GM19240 (cell line): ENCODE measurements at regions not wholly inside any gene's neighbourhood (a gene's known extent, or its start where the extent isn't known, plus 50 kb on each side); places are given as distances from the start of the nearest gene placed in this dataset.

Source experiments
- DNase-seq: peaks from one replicate; pipeline ENCODE4 v3.0.0; 2011; ENCODE audit warnings: low spot score; ENCODE audit not compliant: insufficient read length

- no peak for DNase-seq
Observed at GRCh38 chr22:27671413-27671935, 130.1 kb downstream of the MN1 start.

DNA sequence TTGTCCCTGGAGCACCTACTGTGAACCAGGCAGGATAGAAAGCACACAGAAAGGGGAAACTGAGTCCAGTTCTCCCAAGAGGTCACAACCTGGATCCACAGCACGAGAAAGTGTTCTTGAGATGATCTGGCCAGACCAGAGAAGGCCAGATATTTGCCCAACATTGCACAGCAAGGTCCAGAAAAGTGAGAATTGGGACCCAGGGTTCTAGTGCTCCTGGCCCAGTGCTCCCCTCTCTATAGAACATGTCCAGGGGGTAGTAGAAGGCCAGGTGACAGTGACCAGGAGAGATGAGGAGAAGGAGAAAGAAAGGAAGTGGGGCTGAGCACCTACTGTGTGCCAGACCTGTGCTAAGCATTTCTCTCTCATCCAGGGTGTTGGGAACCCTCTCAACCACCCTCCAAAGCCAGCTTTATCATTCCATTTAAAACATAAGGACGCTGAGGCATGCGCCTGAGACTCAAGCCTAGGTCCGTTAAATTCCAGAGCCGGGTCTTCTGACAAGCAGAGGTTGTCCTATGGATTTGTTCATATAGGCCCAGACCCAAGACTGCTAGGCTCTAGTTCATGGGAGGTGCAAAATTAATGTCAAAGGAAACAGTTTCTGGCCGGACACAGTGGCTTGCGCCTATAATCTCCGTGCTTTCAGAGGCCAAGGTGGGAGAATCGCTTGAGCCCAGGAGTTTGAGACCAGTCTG lies 128.7 kb downstream of the MN1 start:
- no peak for DNase-seq

DNA sequence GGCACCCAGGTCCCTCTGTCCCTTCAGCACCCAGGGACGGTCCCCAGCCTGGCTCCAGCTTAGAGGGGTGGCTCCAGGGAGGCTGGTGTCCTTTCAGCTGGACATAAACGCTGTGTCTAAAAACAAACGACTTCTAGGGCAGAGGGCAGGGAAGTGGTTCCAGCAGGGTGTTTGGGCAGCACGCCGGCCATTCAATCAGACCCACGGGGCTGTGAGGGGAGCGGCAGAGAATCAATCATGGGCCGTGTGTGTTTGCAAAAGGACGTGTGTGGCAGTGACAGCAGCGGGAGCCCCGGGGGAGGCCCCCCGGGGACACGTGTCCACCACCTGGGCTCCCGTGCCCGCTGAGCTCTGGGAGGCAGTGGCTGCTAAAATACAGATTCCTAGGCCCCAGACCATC lies 127.7 kb downstream of the MN1 start:
- DNase-seq, result no peak

DNA sequence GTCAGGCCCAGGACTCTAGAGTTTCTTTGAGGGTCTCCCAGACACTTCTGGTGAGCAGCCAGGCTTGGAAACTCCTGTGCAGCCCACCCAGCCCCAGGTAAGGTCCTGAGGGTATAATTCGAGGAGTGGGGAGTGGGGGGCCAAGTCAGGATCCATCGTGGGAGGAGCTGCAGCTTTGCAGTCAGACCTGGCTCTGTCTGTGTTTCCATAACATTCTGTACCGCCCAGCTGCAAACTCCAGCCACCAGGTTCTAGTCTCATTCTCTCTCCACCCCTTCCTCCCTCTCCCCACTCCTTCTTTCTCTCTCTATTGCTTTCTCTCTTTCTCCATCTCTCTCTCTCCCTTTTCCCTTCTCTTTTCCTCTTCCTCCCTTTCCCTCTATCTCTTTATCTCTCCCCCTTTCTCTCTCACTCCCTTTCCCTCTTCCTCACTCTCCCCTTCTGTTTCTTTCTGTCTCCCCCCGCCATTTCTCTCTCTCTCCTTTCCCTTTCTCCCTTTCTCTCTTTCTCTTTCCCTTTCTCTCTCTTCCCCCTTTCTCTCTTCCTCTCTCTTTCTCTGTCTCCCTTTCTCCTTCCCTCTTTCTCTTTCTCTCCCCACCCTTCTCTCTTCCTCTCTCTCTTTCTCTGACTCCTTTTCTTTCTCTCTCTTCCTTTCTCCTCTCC lies 127.2 kb downstream of the MN1 start:
- DNase-seq, result no peak

DNA sequence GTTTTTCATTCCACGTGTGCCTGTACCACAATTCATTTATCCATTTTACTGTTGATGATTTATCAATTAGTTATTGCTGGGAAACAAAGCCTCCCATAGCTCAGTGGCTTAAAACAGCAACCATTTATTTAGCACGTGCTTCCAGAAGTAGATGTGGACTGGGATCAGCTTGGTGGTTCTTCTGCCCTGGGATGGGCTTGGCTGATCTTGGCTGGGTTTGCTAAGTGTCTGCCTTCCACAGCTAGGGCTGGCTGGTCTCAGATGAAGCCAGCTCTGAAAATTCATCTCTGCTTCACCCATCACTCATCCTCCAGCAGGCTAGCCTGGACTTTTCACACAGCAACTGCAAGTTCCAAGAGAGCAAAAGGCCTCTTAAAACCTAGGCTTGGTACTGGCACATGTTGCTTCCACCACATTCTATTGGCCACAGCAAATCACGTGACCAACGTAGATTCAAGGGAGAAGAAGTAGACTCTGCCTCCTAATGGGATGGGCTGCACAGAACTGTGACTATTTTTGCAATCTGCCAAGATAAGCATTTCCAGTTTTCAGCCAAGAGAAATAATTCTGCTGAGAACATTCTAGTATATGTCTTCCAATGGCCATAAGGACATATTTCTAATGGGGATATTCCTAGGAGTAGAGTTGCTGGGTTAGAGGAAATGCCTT lies 124.9 kb downstream of the MN1 start:
- DNase-seq, result no peak

DNA sequence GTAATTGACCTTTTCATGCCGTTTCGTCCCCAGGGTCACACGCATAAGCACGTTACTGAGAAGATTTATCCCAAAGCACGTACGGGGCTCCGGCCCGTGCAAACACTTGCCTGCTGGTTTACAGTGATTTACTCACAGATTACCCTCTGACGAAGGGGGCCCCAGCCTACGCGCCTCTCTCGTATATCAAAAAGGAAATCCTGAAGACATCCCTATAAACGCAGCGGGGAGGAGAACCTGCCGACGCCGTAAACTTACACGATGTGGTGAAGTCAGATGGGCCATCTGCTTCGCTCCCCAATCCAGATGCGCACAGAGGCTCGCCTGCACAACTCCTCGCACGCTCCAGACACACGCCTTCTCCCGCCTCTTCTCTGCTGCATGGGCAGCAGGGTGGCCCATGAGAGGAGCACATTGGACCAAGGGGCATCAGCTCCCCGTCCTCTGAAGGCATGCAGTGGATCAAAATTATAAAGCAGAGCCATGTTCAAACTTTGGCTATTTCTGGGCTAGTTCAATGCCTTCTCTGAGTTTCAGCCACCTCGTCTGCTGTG lies 123.6 kb downstream of the MN1 start:
- DNase-seq, result no peak

DNA sequence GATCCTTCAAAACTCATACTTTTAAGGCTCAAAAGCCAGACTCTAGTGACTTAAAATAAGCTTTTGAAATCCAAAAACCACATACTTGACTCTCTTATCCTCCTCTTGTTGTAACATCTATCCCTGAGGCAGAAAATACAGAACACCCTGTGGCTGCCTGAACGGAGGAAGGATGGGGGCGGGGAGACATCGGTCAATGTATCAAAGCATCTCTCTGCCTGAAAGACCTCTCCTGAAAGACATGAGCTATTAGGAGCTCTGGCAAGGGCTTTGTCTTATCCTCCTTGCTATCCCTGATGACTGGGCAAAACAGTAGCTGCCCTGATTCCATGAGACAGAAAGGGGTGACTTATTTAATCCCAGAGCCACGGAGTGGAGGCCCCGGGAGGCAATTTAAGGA lies 122.4 kb downstream of the MN1 start:
- no peak for DNase-seq

DNA sequence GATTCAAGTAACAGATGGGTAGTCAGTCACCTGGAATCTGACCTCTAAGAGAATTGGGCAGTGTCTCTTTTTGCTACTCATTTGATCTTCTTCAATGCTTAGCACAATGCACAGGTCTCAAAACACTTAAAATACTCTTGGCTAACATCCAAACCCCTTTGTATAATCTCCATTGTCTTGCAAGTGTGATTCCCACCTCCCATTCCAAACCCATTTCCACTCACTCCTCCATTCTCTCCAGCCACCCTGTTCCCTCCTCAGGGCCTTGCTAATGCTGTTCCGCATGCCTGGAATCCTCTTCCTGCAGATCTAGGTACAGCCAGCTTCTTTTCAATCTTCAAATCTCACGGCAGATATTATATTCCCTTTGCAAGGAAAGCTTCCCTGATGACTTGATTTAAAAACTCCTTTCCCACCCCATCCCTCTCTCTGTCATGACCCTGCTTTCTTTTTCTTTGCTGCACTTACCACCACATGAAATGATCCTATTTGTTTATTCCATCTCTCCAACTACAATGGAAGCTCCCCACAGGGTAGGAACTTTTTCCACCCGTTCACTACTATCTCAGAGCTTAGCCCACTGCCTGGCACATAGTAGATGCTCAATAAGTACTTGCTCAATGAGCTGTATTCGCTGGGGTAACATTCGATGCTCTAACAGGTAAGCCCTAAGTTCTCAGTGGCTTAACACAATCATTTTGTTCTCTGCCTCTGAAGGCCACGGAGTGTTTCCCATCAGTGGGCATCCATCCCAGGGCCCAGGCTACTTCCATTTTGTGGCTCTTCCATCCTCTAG lies 121.7 kb downstream of the MN1 start:
- DNase-seq, result no peak

DNA sequence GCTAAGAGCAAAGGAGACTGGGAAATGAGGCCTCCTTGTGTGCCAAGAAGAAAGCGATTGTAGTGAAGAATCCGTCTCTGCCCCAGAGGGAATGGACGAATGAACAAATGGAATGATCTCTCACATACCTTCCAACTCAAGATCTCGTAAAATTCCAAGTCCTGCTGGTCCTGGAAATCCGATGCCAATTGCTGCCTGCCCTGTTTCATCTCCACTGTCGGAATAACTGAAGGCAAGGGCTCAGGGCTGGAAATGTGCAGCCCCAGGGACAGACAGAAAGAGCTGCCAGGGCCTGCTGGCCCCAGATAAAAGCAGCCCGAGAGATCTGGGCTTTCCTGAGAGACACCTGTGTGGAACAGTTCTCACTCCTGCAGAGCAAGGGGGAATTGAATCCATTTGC lies 120.9 kb downstream of the MN1 start:
- no peak for DNase-seq

DNA sequence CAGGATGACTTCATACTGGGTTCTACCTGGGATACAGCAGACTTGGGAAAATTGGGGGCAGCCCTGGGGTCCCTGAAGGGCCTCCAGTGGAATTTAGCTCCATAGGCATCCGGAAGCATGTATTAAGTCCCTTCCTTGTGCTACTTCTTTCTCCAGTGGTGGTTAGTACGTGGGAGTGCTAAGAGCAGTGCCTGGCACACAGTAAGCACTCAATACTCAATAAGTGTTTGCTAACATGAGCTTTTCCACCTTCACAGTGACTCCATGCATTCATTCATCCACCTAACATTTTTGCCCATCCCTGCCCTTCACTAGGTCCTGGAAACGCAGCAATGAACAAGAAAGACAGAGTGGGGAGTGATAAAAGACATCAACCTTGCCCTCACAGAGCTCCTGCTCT lies 120.5 kb downstream of the MN1 start:
- DNase-seq, result no peak

DNA sequence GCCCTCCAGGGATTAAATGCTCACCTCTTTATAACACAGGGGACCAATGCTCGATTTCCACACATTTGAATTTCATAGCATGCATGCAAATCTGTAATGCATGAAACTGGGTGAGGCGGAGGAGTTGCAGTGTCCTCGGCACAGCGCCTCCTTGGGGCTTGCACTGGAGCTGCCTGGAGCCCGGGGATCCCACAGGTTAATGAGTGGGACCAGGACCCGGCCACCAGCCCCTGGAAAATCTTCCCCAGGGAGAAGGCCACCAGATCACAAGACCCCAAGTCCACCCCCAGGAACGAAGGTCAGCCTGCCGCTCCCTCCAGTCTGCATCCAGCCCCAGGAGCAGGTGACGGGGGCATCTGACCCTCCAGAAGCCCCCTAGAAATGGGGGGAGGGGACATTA lies 119.1 kb downstream of the MN1 start:
- no peak for DNase-seq

DNA sequence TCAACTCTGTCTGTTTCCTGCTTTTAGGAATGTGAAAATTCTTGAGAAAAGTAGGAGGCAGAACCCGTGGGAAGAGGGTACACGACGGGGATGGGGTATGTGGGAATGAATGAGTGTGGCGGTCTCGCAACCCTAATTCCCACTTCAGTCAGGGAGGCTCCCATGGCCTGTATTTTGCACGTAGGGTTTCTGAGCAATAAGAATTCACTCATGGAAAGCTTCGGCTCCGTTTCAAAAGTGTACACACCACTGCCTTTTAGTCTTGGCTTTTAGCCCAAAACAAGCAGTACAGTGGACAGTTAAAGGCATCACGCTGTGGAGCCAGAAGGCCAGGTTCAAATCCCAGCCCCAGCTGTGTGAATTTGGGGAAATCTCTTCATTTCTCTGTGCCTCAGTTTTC lies 116.7 kb downstream of the MN1 start:
- no peak for DNase-seq

DNA sequence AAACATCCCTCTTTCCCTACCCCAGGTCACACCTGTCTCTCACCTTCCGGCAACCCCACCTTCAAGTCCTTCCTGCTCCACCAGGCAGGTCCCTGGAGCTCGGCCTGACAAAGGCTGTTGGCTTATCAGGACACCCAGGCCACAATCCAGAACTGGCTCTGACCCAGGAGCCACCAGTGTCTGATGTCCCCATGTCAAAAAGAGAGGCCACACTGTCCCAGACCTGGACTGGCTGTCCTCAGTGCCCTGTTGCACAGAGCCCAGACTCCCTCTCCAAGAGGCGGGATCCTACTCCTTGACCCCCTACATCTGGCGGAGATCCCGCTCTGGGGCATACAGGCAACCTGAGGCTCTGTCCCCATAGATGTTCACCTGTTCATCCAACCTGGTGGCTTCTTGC lies 116.0 kb downstream of the MN1 start:
- no peak for DNase-seq

GRCh38 chr22:27685970-27686369 lies 115.6 kb downstream of the MN1 start:
- no peak for DNase-seq

DNA sequence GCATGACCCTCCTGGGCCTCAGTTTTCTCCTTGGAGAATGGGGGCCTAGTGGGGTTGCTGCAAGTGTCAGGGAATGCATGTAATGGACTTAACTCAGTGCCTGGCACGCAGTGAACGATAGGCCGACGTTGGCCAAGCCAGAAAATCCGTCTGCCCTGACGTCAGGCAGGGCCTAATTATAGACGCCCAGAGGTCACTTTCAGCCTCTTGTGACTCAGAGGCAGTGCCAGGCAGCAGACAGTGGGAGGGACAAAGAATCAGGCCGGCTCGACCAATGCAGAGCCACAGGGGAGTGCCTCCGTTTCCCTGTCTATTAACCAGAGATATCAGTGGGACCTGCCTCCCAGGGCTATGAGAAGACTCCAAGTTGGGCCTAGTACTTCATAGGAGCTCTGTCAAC lies 115.0 kb downstream of the MN1 start:
- no peak for DNase-seq

DNA sequence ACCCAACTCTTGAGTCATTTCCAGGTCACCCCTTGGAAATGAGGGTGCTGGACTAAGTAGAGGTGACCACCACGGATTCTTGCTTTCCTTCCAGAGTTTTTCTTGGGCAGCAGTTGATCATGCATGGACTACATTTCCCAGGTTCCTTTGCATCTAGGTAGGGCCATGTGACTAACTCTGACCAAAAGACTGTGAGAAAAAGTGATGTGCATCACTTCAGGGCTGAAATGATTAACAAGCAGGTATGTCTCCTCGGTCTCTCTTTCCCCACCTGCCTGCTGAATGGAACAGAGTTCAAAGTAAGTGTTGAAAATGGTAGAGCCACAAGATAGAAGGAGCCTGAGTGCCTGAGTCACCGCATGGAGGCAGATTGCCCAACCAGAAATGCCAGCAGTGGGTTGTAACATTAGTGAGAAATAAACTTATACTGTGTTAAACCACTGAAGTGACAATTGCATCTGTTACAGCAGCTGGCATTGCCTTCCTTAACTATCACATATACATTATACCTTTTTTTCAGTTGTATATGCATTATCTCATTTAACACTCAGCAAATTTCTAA lies 113.5 kb downstream of the MN1 start:
- DNase-seq, result no peak

GRCh38 chr22:27689664-27690063 lies 111.9 kb downstream of the MN1 start:
- DNase-seq, result no peak

GRCh38 chr22:27690599-27690998 lies 111.0 kb downstream of the MN1 start:
- no peak for DNase-seq

DNA sequence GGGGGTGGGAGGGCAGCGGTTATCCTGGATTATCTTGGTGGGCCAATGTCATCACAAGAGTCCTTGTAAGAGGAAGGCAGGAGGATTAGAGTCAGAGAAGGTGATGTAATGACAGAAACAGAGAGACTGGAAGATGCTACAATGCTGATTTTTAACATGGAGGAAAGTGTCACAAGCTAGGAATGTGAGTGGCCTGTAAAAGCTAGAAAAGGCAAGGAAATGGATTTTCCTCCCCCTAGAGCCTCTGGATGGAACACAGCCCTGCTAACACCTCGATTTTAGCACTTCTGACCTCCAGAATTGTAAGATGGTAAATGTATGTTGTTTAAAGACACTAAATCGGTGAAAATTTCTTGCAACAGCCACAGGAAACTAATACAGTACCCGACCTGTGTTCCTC lies 109.3 kb downstream of the MN1 start:
- no peak for DNase-seq

DNA sequence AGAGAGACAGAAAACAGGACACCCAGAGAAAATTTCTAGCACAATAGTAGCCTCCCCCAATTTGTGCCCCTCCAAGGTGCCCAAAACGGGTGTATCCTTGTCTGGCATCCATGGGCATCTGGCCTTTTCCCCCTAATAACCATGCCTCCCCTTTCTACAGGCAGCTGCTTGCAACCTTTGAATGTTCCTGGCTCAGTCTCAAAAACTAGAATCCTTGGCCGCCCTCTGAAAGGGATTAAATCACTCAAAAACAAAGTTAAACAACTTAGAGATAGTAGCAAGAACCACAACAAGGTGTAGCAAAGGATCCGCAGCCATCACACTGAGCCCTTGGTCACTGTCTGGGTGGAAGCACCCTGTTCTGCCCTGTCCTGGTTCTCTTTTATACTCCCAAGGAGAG lies 105.6 kb downstream of the MN1 start:
- DNase-seq, result no peak

DNA sequence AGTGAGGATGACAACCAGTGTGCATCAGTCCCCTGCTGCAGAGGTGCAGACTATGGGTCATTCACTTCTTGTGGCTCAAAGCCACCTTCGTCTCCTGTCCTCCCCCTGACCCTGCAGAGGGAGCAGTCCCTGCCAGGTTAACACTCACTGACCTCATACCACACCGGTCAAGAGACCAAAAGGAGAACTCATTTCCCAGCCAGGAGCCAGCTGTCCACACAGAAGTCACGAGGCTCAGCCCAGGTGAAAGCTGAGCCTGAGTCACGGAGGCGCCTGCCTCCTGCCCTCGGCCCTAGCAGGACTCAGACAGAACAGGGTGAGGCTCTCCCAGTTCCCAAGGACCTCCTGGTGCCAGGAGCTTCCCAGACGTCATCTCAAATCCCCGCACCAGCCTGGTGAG lies 103.7 kb downstream of the MN1 start:
- DNase-seq, result no peak
